Activated B cell treated with CpG ODN at 0.5 μM for 24 hours (primary cell): ENCODE measurements at regions not wholly inside any gene's neighbourhood (a gene's known extent, or its start where the extent isn't known, plus 50 kb on each side); places are given as distances from the start of the nearest gene placed in this dataset.

Experiments
- ATAC-seq: fragments of 200-7000 bp; cut with Tn5 transposase; one replicate; pipeline ENCODE4 v1.10.0; 2021; ENCODE audit warnings: low read depth, mild to moderate bottlenecking, moderate library complexity
- CTCF ChIA-PET: fragments of 350-600 bp; sonication (Branson Sonifier 250); formaldehyde crosslinking; loops from one replicate; lab custom pipeline; 2021; ENCODE audit warnings: antibody characterized with exemption; lab: Charles Lee
- POLR2A ChIA-PET: fragments of 350-600 bp; sonication (Branson Sonifier 250); formaldehyde crosslinking; loops from one replicate; lab custom pipeline; 2021; ENCODE audit warnings: antibody characterized with exemption; lab: Charles Lee
- DNase-seq: peaks from one replicate; pipeline ENCODE4 v3.0.0; 2022
- H3K27ac Mint-ChIP-seq: one replicate; pipeline ENCODE4 v1.8.0; 2020; ENCODE audit warnings: mixed read lengths
- H3K27me3 Mint-ChIP-seq: one replicate; pipeline ENCODE4 v1.8.0; 2021; ENCODE audit warnings: mixed read lengths
- H3K36me3 Mint-ChIP-seq: one replicate; pipeline ENCODE4 v1.8.0; 2021; ENCODE audit warnings: low read depth, mixed read lengths
- H3K4me1 Mint-ChIP-seq: one replicate; pipeline ENCODE4 v1.8.0; 2021; ENCODE audit warnings: mixed read lengths
- H3K4me3 Mint-ChIP-seq: one replicate; pipeline ENCODE4 v1.8.0; 2020; ENCODE audit warnings: mild to moderate bottlenecking, mixed read lengths
- H3K9me3 Mint-ChIP-seq: one replicate; pipeline ENCODE4 v1.8.0; 2020; ENCODE audit warnings: mixed read lengths
- CTCF ChIP-seq: fragments of 200-600 bp; IDR thresholded peaks from one replicate; pipeline ENCODE4 v1.8.0; 2022; ENCODE audit warnings: antibody characterized with exemption, mild to moderate bottlenecking
- intact Hi-C: fragments of 100-400 bp; cut with micrococcal nuclease; formaldehyde crosslinking; loops from one replicate; pipeline ENCODE4 v1.15.1; 2024

- H3K4me1 Mint-ChIP-seq = no peaks in the 10 kb centered on the region
- H3K4me3 Mint-ChIP-seq = no peak overlapping the region
- no peaks in the 10 kb centered on the region for H3K27me3 Mint-ChIP-seq
- ATAC-seq = no peak
- no peak for TF ChIP-seq CTCF
- intact Hi-C loops = no loop called here
- DNase-seq = no peak
- peaks cover 8% of the 10 kb centered on the region for H3K9me3 Mint-ChIP-seq
- no peak overlapping the region for H3K27ac Mint-ChIP-seq
- CTCF ChIA-PET = no interaction called here
- POLR2A ChIA-PET = no interaction called here
- H3K36me3 Mint-ChIP-seq = no peaks in the 10 kb centered on the region
These were observed 352.6 kb downstream of the CGGBP1 start for GRCh38 chr3:87706176-87706575.

- H3K36me3 Mint-ChIP-seq = no peaks in the 10 kb centered on the region
- DNase-seq (no peak), ATAC-seq (no peak)
- H3K27ac Mint-ChIP-seq = no peak overlapping the region
- H3K9me3 Mint-ChIP-seq = no peaks in the 10 kb centered on the region
- H3K4me1 Mint-ChIP-seq = no peaks in the 10 kb centered on the region
- no peak overlapping the region for H3K4me3 Mint-ChIP-seq
- no peak for TF ChIP-seq CTCF
- ChIA-PET CTCF (no interaction called here), POLR2A (no interaction called here)
- intact Hi-C loops = no loop called here
- H3K27me3 Mint-ChIP-seq = no peaks in the 10 kb centered on the region
These were observed 356.2 kb downstream of the CGGBP1 start for GRCh38 chr3:87702600-87702999.

DNA sequence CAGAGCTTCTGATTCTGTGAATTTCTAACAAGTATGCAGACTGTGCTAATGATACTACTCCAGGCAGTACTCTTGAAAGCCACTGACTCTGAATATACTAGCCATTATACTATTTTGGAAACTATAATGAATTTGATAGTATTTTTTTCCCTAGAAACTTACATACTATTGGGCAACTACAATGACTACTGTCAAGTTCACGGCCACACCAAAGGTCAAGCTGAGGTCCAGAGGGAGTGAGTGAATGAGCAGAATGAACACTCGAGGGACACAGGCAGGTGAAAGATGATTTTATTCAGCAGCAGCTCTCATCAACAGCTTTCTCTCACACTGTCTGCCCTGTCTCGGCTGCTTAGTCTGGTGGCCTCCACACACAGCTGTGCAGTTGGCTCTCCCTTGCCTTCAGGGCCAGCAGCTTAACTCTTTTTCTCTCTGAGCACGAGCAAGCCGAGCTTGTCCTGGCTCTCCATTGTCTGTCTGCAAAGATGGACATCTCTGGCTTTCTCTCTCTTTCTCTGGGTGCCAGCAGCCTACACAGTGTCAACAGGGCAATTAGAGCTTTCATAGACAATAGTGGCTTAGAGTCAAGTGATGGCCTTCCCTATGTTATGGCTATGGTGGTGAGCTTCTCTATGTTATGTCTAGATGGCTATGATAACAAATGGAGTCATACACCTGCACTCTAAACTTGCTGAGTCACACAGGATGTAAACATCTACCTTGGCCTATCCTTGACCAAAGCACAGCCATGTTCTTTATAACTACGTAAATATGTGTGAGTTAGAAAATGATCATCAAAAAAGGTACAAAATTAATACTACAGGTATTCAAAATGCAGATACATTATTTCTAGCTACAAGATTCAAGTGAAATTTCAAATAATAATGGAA lies 362.4 kb downstream of the CGGBP1 start:
- POLR2A ChIA-PET = no interaction called here

DNA sequence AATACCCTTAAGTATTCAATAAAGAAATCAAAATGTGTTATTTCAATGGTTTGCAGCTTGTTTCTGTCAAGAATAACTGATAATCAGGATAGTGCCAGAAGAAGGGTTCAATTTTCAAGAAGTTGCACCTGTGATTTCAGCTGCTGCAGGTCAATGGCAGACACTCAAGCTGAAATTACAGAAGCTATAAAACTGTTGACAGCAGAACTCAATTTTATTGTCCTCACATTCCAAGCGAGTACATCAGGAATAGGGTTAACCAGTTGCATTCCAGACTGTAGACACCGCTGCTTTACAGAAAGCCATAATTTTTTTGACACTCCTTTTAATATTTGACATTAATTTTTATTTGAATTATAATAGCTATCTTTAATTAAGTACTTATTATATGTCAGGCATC lies 364.1 kb downstream of the CGGBP1 start:
- no peaks in the 10 kb centered on the region for H3K36me3 Mint-ChIP-seq

More for the DNA sequence above, 362.4 kb downstream of the CGGBP1 start:
- TF ChIP-seq CTCF = no peak
- Mint-ChIP-seq H3K27ac (no peak overlapping the region), H3K9me3 (no peaks in the 10 kb centered on the region), H3K4me1 (no peaks in the 10 kb centered on the region), H3K4me3 (no peak overlapping the region), H3K27me3 (no peaks in the 10 kb centered on the region), H3K36me3 (no peaks in the 10 kb centered on the region)
- CTCF ChIA-PET = no interaction called here
- ATAC-seq = no peak
- intact Hi-C loops = no loop called here
- no peak for DNase-seq

More for the DNA sequence above, 364.1 kb downstream of the CGGBP1 start:
- intact Hi-C loops = no loop called here
- Mint-ChIP-seq H3K4me1 (no peaks in the 10 kb centered on the region), H3K27me3 (no peaks in the 10 kb centered on the region), H3K27ac (no peak overlapping the region), H3K4me3 (no peak overlapping the region), H3K9me3 (no peaks in the 10 kb centered on the region)
- TF ChIP-seq CTCF = no peak
- POLR2A ChIA-PET = interaction anchor here (0.6 kb wide), 1 partner anchor 78 kb away, joined by 8 read pairs; no protein-coding TSS in a partner anchor
- no peak for DNase-seq
- ATAC-seq = no peak
- CTCF ChIA-PET = no interaction called here
